GM19328 (cell line): ENCODE measurements at regions not wholly inside any gene's neighbourhood (a gene's known extent, or its start where the extent isn't known, plus 50 kb on each side); places are given as distances from the start of the nearest gene placed in this dataset.

Source experiments
- ATAC-seq: cut with Tn5 transposase; IDR thresholded peaks from one replicate; pipeline ENCODE4 v1.9.1; 2021; ENCODE audit warnings: mild to moderate bottlenecking, moderate library complexity; ENCODE audit not compliant: unreplicated experiment

GRCh38 chr9:1909322-1909721 is 105.8 kb upstream of the SMARCA2 start:
- ATAC-seq = no peak

- ATAC-seq = no peak
These were observed 104.8 kb upstream of the SMARCA2 start for GRCh38 chr9:1910269-1910811.

- ATAC-seq = no peak
These were observed 101.4 kb upstream of the SMARCA2 start for GRCh38 chr9:1913631-1914330.

DNA sequence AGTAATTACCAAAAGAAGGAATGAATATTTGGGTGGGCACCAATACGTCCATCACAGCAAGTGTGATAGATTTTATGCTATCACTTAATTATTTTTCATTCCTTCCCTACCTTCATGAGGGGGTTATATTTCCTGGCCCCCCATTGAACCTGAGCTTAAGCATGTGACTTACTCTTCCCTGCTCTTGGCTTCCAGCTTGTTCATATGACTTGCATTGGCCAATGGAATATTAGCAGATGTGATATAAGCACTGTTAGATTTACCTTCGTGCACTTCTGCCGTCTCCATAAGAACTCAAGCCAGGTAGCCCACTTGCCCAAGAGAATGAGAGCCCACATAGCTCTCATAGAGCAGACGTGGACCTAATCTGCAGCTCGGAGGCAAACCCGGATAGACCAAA is 99.1 kb upstream of the SMARCA2 start:
- no peak for ATAC-seq

GRCh38 chr9:1916655-1917054 is 98.5 kb upstream of the SMARCA2 start:
- ATAC-seq = no peak

- ATAC-seq = no peak
These were observed 97.7 kb upstream of the SMARCA2 start for GRCh38 chr9:1917396-1917935.

DNA sequence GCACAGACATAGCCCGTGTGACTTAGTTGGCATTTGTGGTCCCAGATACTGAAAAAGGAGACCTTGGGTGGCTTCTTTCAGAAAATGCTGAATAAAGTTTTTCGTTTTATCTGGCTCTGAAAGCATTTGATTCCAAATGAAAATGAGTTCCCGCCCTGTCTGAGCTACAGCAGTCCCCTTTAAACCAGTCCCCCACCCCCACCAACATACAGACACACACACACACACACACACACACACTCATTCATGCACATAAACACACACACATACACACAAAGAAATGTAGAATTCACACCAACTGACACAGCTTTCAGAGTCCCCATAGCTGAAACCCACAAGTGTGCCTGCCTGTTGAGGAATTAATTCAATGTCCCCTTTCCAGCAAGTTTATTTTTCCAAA is 97.0 kb upstream of the SMARCA2 start:
- ATAC-seq = no peak

- ATAC-seq = no peak
These were observed 96.5 kb upstream of the SMARCA2 start for GRCh38 chr9:1918622-1919021.

DNA sequence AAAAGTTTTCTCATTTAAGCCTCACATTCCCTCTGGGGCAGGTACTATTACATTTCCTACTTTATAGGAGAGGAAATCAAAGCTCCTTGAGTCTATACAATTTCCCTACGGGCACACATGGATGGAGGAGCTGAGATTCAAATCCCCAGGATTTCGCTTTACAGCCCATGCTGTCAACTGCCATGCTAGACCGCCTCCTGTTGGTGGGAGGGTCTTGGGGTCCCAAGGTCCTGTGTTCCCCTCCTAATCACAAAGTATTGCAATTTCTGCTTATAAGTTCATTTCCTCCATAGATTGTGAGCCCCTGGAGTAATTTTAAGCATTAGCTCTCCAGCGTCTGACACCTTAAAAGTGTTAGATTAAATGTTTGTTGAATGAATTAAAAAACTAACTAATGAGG is 95.9 kb upstream of the SMARCA2 start:
- no peak for ATAC-seq

GRCh38 chr9:1920386-1920785 is 94.8 kb upstream of the SMARCA2 start:
- ATAC-seq = no peak

DNA sequence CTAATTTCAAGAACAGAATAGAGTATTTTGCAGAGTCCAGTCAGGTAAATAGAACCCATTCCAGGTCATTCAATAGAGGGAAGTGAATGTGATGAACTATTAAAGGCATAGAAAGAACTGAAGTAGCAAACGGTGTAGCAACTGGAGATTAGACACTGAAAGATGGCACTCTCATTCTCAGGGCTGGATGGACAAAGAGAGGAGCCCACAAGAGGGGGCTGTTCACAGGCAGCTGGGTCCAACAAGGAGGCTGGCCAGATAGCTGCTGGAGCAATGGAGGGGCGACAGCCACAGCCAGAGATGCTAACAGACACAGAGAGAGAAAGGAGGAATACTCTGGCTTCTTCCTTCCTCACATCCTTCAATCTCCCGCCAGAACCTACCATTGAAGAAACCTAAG is 93.1 kb upstream of the SMARCA2 start:
- no peak for ATAC-seq

DNA sequence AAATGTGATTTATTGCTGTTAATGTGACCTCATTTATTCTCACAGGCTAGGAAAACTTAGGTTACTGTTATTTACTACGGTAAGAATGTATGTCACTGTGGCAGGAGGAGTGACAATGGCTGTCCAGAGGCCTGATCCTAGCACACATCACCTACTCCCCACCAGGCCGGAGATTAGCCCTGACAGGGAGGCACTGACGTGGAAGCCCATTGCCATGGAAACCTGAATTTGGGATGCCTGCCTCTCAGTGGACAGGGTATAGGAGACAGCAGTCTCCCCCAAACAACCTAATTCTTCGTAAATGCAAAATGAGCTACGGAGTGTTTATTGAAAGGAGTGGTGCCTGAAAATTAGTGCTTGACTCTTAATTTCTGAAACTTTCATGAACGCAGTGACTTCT is 87.6 kb upstream of the SMARCA2 start:
- no peak for ATAC-seq

GRCh38 chr9:1929134-1929533 is 86.0 kb upstream of the SMARCA2 start:
- no peak for ATAC-seq

DNA sequence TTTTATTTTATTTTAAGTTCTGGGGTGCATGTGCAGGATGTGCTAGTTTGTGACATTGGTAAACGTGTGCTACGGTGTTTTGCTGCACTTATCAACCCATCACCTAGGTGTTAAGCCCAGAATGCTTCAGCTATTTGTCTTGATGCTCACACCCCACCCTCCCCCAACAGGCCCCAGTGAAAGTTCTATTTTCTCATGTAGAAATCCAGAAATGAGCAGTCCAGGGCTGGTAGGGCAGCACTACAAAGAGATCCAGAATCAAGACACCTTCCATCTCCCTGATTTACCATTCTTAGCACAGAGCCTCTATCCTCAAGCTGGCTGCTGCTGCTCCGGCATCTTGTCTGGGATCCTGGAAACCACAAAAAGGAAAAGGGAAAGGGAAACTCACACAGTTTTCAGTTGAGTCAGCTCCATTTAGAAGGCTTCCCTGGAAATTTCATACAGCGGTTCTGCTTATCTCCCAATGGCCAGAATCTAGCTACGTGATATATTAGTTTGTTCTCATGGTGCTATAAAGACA is 85.4 kb upstream of the SMARCA2 start:
- ATAC-seq = peak; percentile 42

GRCh38 chr9:1930245-1930736 is 84.9 kb upstream of the SMARCA2 start:
- peak; percentile 44 for ATAC-seq

DNA sequence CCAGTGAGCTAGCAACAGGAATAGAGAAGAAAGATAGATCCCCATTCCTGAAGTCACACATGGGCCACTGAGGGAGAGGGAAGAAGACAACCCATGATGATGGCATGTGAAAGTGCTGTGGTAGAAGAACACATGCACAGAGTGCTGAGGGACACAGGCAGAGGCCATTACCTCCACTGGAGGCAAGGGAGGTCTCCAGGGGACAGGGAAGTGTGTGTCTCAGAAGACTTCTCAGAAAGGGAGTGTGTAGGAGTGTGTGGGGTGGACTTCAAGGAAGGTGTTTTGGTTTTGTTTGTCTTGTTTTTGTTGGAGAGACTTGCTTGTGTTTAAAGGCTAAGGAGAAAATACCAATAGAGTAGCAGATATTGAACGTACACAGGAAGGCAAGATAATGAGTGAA is 77.0 kb upstream of the SMARCA2 start:
- ATAC-seq = no peak

GRCh38 chr9:1938675-1939170 is 76.4 kb upstream of the SMARCA2 start:
- no peak for ATAC-seq

DNA sequence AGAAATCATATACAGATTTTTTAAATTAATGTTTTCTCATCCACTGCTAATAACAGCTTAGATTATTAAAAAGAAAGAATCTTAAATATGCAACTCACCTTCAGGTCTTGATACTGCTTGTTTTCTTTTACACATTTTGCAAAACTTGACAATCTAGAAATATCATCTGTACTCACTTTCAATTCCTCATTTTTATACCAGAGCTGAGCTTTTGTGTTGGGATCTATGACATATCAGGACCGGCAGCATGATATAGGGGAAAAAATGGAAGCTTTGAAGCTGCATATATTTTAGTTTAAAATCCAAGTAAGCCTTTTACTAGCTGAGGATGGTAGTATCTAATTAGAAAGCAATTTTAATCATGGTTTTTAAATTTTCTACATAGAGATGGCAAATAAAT is 75.7 kb upstream of the SMARCA2 start:
- ATAC-seq = no peak

- ATAC-seq = peak; percentile 86
These were observed 75.2 kb upstream of the SMARCA2 start for GRCh38 chr9:1939926-1940368.

- no peak for ATAC-seq
These were observed 73.2 kb upstream of the SMARCA2 start for GRCh38 chr9:1941989-1942388.

DNA sequence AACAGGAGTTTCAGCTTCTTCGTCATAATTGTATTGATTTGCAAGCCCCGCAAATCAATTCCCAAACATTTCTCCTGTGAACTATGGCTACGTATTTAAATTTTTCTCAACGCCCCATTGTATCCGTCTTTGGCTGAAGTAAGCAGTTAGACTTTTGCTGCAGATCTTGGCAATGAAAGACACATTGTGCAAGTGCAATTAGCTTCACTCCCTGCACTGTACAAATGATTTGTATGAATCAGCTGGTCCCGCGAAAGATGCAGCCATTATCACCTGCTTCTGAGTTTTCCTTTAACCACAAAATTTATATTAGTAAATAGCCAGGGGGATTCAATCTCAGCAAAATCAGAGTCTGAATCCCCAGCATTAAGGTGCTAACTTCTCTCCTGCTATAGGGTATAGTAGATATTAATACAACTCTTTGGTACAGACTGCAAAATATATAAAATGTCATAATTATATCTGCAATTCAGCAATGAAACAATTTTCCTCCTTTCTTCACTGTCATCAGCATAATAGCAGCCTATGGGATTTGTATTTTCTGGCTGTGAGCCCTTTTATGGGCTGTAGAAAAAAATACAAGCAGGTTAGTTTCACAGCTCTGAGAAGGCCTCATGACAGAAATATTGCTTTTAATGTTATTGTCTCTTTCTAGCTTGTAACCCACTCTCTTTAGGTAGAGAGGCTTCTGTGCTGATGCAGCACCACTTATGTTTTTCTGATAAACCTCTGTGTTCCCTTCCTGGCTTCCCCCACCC is 68.4 kb upstream of the SMARCA2 start:
- ATAC-seq = no peak
